ENCODE measurements at regions not wholly inside any gene's neighbourhood (a gene's known extent, or its start where the extent isn't known, plus 50 kb on each side); places are given as distances from the start of the nearest gene placed in this dataset.

DNA sequence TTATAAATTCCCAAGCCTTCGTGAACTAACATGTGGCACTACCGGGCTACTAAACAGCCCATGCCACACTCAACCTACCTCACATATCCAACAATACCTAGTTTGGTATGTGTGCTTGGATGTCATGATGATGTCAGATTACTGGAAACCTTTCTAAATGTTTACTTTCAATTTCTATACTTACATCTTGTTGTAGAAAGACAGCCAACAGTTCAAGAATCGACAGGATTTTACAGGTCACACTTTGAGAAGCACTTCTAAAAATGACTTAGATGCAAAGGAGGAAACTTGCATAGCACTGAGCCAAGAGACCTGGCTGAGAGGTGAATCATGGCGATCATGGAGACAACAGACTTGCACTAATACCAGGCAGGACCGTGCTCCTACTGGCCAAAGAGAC lies 209.9 kb downstream of the COL4A1 start:
- H3K9me2 ChIP-seq = no peaks in the 10 kb centered on the region
- ChIA-PET POLR2A (no interaction called here), CTCF (no interaction called here)
- WGBS (ENCODE audit: low lambda C conversion rate) = 72% methylated on average over 5 of the region's 5 CpGs
- H2AFZ ChIP-seq (ENCODE audit: low read depth) = no peak overlapping the region
- TF ChIP-seq, protein P1, sequence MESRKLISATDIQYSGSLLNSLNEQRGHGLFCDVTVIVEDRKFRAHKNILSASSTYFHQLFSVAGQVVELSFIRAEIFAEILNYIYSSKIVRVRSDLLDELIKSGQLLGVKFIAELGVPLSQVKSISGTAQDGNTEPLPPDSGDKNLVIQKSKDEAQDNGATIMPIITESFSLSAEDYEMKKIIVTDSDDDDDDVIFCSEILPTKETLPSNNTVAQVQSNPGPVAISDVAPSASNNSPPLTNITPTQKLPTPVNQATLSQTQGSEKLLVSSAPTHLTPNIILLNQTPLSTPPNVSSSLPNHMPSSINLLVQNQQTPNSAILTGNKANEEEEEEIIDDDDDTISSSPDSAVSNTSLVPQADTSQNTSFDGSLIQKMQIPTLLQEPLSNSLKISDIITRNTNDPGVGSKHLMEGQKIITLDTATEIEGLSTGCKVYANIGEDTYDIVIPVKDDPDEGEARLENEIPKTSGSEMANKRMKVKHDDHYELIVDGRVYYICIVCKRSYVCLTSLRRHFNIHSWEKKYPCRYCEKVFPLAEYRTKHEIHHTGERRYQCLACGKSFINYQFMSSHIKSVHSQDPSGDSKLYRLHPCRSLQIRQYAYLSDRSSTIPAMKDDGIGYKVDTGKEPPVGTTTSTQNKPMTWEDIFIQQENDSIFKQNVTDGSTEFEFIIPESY (IDR thresholded peaks at IDR 0.05; ENCODE audit: borderline replicate concordance, low read depth) = no peak
- TF ChIP-seq FOXM1 (IDR thresholded peaks at IDR 0.05; ENCODE audit: low read depth) (no peak), SIN3A (IDR thresholded peaks at IDR 0.05; ENCODE audit: borderline replicate concordance, low read depth, low read length) (no peak), MXI1 (IDR thresholded peaks at IDR 0.05; ENCODE audit: low read depth, low read length) (no peak), POLR2AphosphoS5 (IDR thresholded peaks at IDR 0.05; ENCODE audit: low read depth, low read length) (no peak), RAD21 (IDR thresholded peaks at IDR 0.05; ENCODE audit: low read length) (no peak), MEF2A (IDR thresholded peaks at IDR 0.05; ENCODE audit: borderline replicate concordance, low read depth) (no peak), FOXJ3 (CRISPR knock-in tag; IDR thresholded peaks at IDR 0.05) (no peak), EZH2phosphoT487 (IDR thresholded peaks at IDR 0.05; ENCODE audit: borderline replicate concordance, low read depth) (no peak)
- TF ChIP-seq, protein P2, sequence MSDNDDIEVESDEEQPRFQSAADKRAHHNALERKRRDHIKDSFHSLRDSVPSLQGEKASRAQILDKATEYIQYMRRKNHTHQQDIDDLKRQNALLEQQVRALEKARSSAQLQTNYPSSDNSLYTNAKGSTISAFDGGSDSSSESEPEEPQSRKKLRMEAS (IDR thresholded peaks at IDR 0.05; ENCODE audit: low read depth) = no peak
- TF ChIP-seq, protein P3, sequence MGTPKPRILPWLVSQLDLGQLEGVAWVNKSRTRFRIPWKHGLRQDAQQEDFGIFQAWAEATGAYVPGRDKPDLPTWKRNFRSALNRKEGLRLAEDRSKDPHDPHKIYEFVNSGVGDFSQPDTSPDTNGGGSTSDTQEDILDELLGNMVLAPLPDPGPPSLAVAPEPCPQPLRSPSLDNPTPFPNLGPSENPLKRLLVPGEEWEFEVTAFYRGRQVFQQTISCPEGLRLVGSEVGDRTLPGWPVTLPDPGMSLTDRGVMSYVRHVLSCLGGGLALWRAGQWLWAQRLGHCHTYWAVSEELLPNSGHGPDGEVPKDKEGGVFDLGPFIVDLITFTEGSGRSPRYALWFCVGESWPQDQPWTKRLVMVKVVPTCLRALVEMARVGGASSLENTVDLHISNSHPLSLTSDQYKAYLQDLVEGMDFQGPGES (IDR thresholded peaks at IDR 0.05; ENCODE audit: low read depth, low read length) = no peak
- TF ChIP-seq, protein P4, sequence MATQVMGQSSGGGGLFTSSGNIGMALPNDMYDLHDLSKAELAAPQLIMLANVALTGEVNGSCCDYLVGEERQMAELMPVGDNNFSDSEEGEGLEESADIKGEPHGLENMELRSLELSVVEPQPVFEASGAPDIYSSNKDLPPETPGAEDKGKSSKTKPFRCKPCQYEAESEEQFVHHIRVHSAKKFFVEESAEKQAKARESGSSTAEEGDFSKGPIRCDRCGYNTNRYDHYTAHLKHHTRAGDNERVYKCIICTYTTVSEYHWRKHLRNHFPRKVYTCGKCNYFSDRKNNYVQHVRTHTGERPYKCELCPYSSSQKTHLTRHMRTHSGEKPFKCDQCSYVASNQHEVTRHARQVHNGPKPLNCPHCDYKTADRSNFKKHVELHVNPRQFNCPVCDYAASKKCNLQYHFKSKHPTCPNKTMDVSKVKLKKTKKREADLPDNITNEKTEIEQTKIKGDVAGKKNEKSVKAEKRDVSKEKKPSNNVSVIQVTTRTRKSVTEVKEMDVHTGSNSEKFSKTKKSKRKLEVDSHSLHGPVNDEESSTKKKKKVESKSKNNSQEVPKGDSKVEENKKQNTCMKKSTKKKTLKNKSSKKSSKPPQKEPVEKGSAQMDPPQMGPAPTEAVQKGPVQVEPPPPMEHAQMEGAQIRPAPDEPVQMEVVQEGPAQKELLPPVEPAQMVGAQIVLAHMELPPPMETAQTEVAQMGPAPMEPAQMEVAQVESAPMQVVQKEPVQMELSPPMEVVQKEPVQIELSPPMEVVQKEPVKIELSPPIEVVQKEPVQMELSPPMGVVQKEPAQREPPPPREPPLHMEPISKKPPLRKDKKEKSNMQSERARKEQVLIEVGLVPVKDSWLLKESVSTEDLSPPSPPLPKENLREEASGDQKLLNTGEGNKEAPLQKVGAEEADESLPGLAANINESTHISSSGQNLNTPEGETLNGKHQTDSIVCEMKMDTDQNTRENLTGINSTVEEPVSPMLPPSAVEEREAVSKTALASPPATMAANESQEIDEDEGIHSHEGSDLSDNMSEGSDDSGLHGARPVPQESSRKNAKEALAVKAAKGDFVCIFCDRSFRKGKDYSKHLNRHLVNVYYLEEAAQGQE (IDR thresholded peaks at IDR 0.05; ENCODE audit: low read depth, low read length) = no peak
- TF ChIP-seq, protein P5, sequence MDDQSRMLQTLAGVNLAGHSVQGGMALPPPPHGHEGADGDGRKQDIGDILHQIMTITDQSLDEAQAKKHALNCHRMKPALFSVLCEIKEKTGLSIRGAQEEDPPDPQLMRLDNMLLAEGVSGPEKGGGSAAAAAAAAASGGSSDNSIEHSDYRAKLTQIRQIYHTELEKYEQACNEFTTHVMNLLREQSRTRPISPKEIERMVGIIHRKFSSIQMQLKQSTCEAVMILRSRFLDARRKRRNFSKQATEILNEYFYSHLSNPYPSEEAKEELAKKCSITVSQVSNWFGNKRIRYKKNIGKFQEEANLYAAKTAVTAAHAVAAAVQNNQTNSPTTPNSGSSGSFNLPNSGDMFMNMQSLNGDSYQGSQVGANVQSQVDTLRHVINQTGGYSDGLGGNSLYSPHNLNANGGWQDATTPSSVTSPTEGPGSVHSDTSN (IDR thresholded peaks at IDR 0.05) = no peak
- TF ChIP-seq, protein P6, sequence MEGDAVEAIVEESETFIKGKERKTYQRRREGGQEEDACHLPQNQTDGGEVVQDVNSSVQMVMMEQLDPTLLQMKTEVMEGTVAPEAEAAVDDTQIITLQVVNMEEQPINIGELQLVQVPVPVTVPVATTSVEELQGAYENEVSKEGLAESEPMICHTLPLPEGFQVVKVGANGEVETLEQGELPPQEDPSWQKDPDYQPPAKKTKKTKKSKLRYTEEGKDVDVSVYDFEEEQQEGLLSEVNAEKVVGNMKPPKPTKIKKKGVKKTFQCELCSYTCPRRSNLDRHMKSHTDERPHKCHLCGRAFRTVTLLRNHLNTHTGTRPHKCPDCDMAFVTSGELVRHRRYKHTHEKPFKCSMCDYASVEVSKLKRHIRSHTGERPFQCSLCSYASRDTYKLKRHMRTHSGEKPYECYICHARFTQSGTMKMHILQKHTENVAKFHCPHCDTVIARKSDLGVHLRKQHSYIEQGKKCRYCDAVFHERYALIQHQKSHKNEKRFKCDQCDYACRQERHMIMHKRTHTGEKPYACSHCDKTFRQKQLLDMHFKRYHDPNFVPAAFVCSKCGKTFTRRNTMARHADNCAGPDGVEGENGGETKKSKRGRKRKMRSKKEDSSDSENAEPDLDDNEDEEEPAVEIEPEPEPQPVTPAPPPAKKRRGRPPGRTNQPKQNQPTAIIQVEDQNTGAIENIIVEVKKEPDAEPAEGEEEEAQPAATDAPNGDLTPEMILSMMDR (IDR thresholded peaks at IDR 0.05) = no peak
- H3K9me3 ChIP-seq = peaks cover 9% of the 10 kb centered on the region
- H3K9ac ChIP-seq = no peak overlapping the region
- H3K79me2 ChIP-seq (ENCODE audit: insufficient read depth) = no peaks in the 10 kb centered on the region
- H4K20me1 ChIP-seq (ENCODE audit: insufficient read depth) = no peaks in the 10 kb centered on the region
- H3K36me3 ChIP-seq (replicated peaks in 1 of 2; ENCODE audit: control insufficient read depth in 1 of 2, insufficient read depth in 2 of 2, low read length in 1 of 2) = no peaks in the 10 kb centered on the region
- no peaks in the 10 kb centered on the region for H3K4me1 ChIP-seq (ENCODE audit: control insufficient read depth in 1 of 2, insufficient read depth in 2 of 2, low read depth in 1 of 2, low read length in 1 of 2)
- H3K4me3 ChIP-seq (ENCODE audit: low read depth in 2 of 2, low read length in 1 of 2) = no peak overlapping the region
- no peak overlapping the region for H3K27ac ChIP-seq (ENCODE audit: low read depth in 2 of 2, low read length in 1 of 2)
- H3F3A ChIP-seq (replicated peaks; ENCODE audit: insufficient read depth) = no peaks in the 10 kb centered on the region
- no peak for DNase-seq
- no peak overlapping the region for H3K4me2 ChIP-seq
- H3K27me3 ChIP-seq (ENCODE audit: insufficient read depth) = no peaks in the 10 kb centered on the region
